HCT116 (cell line): ENCODE measurements at regions not wholly inside any gene's neighbourhood (a gene's known extent, or its start where the extent isn't known, plus 50 kb on each side); places are given as distances from the start of the nearest gene placed in this dataset.

Source experiments
- ATAC-seq: fragments of 200-7000 bp; cut with Tn5 transposase; 2 replicates; pipeline ENCODE4 v1.9.1; 2020; ENCODE audit warnings: mild to moderate bottlenecking, moderate library complexity
- BruUV-seq: library from RNA; stranded (reverse); fragments of 400-500 nt; replicated peaks from 2 replicates; lab custom pipeline; 2021; lab: Mats Ljungman, UMichigan
- CTCF ChIA-PET: fragments of 300-600 bp; sonication (Branson Sonifier 250); formaldehyde crosslinking; loops from one replicate; lab custom pipeline; 2021; ENCODE audit warnings: antibody characterized with exemption; lab: Charles Lee
- POLR2A ChIA-PET: fragments of 300-600, 350-600 bp; sonication (Branson Sonifier 250); formaldehyde crosslinking; loops from one replicate; lab custom pipeline; 2021; ENCODE audit warnings: antibody characterized with exemption; lab: Charles Lee
- RAD21 ChIA-PET, 2 experiments: fragments of 300-600 bp; sonication (Branson Sonifier 250); formaldehyde crosslinking; loops; one replicate each; lab custom pipeline; 2023; ENCODE audit warnings: low total read pairs in 2 of 2; ENCODE audit not compliant: uncharacterized antibody in 2 of 2, unreplicated experiment in 2 of 2, low non-redundant PET in 1 of 2; lab: Charles Lee
- DNase-seq: peaks from one replicate; pipeline ENCODE4 v3.0.0-alpha.2; 2010; ENCODE audit warnings: low read depth, low spot score
- H2AFZ ChIP-seq: fragments of 200-600 bp; shearing (Covaris generic), sonication (generic); 2 replicates; pipeline ENCODE4 v1.6.1; 2017; ENCODE audit warnings: low read depth, mixed run types, mixed read lengths, antibody characterized with exemption, low read length; ENCODE audit not compliant: poor library complexity, severe bottlenecking
- H3K27ac ChIP-seq: 2 replicates; pipeline ENCODE4 v1.5.1; 2012; ENCODE audit warnings: low read depth, low read length
- H3K27me3 ChIP-seq: fragments of 200-600 bp; sonication (generic); 2 replicates; pipeline ENCODE4 v1.6.1; 2016; ENCODE audit warnings: mixed run types, low read length, mixed read lengths; ENCODE audit not compliant: insufficient read depth
- H3K36me3 ChIP-seq, 2 experiments: fragments of 200-500 bp in 1 of 2; fragments of 200-600 bp in 1 of 2; sonication (Bioruptor generic) in 1 of 2; sonication (generic) in 1 of 2; 2 replicates each; pipeline versions ENCODE4 v1.5.1 to v1.6.1; 2014 to 2016; ENCODE audit warnings: low read length in 2 of 2, inconsistent platforms in 1 of 2, mixed read lengths in 1 of 2, mixed run types in 1 of 2; ENCODE audit not compliant: insufficient read depth in 2 of 2, control insufficient read depth in 1 of 2
- H3K4me1 ChIP-seq, 2 experiments: fragments of 200-600 bp in 1 of 2; sonication (generic) in 1 of 2; 2 replicates each; pipeline versions ENCODE4 v1.5.1 to v1.6.1; 2012 to 2017; ENCODE audit warnings: low read length in 2 of 2, inconsistent platforms in 1 of 2, mild to moderate bottlenecking in 1 of 2, mixed read lengths in 1 of 2, mixed run types in 1 of 2, moderate library complexity in 1 of 2; ENCODE audit not compliant: insufficient read depth in 2 of 2, control insufficient read depth in 1 of 2
- H3K4me2 ChIP-seq: fragments of 200-600 bp; sonication (generic); 2 replicates; pipeline ENCODE4 v1.6.1; 2017; ENCODE audit warnings: mixed run types, low read length, mixed read lengths
- H3K4me3 ChIP-seq, 2 experiments: fragments of 200-600 bp in 1 of 2; sonication (generic) in 1 of 2; replicated peaks in 1 of 2; 2 replicates each; pipeline ENCODE4 v1.5.1; 2011 to 2016; ENCODE audit warnings: low read length in 2 of 2, control low read depth in 1 of 2, low read depth in 1 of 2, mild to moderate bottlenecking in 1 of 2, mixed read lengths in 1 of 2, mixed run types in 1 of 2
- H3K79me2 ChIP-seq: fragments of 200-600 bp; sonication (generic); 2 replicates; pipeline ENCODE4 v1.6.1; 2017; ENCODE audit warnings: mild to moderate bottlenecking, mixed run types, low read length, moderate library complexity, mixed read lengths; ENCODE audit not compliant: insufficient read depth
- H3K9ac ChIP-seq: fragments of 200-600 bp; sonication (generic); 2 replicates; pipeline ENCODE4 v1.6.1; 2016; ENCODE audit warnings: low read length, mixed read lengths
- H3K9me2 ChIP-seq: fragments of 200-600 bp; sonication (generic), shearing (Covaris generic); 2 replicates; pipeline ENCODE4 v1.6.1; 2017; ENCODE audit warnings: mixed run types, mild to moderate bottlenecking, moderate library complexity; ENCODE audit not compliant: insufficient read depth
- H3K9me3 ChIP-seq, 2 experiments: fragments of 200-500 bp in 1 of 2; fragments of 200-600 bp in 1 of 2; sonication (Bioruptor generic) in 1 of 2; sonication (generic) in 1 of 2; 2 replicates each; pipeline ENCODE4 v1.6.1; 2014 to 2017; ENCODE audit warnings: low read length in 2 of 2, mixed read lengths in 2 of 2, inconsistent platforms in 1 of 2, low read depth in 1 of 2, mild to moderate bottlenecking in 1 of 2, mixed run types in 1 of 2, moderate library complexity in 1 of 2; ENCODE audit not compliant: control insufficient read depth in 1 of 2, insufficient read depth in 1 of 2
- H4K20me1 ChIP-seq: fragments of 200-600 bp; sonication (generic), shearing (Covaris generic); 2 replicates; pipeline ENCODE4 v1.6.1; 2017; ENCODE audit warnings: mixed run types, mild to moderate bottlenecking, moderate library complexity; ENCODE audit not compliant: insufficient read depth
- CBX3 ChIP-seq: IDR thresholded peaks from 2 replicates; pipeline ENCODE4 v1.6.1; 2012; ENCODE audit warnings: low read depth
- JUND ChIP-seq: IDR thresholded peaks from 2 replicates; pipeline ENCODE4 v1.6.1; 2012
- RAD21 ChIP-seq: IDR thresholded peaks from 2 replicates; pipeline ENCODE4 v1.6.1; 2012; ENCODE audit warnings: low read depth, mild to moderate bottlenecking
- SIN3A ChIP-seq: IDR thresholded peaks from 2 replicates; pipeline ENCODE4 v1.6.1; 2012; ENCODE audit warnings: low read depth
- SRF ChIP-seq: IDR thresholded peaks from 2 replicates; pipeline ENCODE4 v1.6.1; 2012; ENCODE audit warnings: low read depth
- intact Hi-C: fragments of 100-400 bp; cut with micrococcal nuclease; formaldehyde crosslinking; loops from 2 replicates; pipeline ENCODE4 v1.10.0; 2022
- TF ChIP-seq, protein P1 (sequence below): IDR thresholded peaks from 2 replicates; pipeline ENCODE4 v1.6.1; 2012
- TF ChIP-seq, protein P2 (sequence below): IDR thresholded peaks from 2 replicates; pipeline ENCODE4 v1.6.1; 2011; ENCODE audit warnings: mild to moderate bottlenecking, low read length, moderate library complexity; ENCODE audit not compliant: insufficient replicate concordance; ENCODE audit errors: extremely low read depth
- TF ChIP-seq, protein P3 (sequence below): IDR thresholded peaks from 2 replicates; pipeline ENCODE4 v1.6.1; 2012; ENCODE audit warnings: low read depth

DNA sequence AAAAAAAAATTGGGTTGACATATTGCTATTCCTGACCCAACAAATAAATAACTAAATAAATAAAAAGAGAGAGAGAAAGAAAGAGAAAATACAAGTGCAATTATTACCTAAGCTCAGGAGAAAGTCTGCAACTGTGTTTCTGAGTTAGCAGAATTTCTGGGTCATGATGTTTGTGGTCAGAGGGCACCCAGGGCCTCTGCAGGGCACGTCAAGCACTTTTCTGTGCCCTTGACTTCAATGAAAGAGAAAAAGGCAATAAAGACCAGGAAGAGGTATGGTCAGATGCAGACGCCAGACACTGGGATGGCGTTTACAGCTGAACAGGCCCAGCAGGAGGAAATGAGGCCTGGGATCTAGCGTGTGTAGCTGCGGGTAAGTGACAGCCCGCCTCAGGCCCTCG is 160.9 kb upstream of the GDF10 start:
- TF ChIP-seq, protein P1, sequence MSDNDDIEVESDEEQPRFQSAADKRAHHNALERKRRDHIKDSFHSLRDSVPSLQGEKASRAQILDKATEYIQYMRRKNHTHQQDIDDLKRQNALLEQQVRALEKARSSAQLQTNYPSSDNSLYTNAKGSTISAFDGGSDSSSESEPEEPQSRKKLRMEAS, result no peak
- TF ChIP-seq SRF, result no peak
- TF ChIP-seq SIN3A, result no peak
- TF ChIP-seq, protein P2, sequence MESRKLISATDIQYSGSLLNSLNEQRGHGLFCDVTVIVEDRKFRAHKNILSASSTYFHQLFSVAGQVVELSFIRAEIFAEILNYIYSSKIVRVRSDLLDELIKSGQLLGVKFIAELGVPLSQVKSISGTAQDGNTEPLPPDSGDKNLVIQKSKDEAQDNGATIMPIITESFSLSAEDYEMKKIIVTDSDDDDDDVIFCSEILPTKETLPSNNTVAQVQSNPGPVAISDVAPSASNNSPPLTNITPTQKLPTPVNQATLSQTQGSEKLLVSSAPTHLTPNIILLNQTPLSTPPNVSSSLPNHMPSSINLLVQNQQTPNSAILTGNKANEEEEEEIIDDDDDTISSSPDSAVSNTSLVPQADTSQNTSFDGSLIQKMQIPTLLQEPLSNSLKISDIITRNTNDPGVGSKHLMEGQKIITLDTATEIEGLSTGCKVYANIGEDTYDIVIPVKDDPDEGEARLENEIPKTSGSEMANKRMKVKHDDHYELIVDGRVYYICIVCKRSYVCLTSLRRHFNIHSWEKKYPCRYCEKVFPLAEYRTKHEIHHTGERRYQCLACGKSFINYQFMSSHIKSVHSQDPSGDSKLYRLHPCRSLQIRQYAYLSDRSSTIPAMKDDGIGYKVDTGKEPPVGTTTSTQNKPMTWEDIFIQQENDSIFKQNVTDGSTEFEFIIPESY, result no peak
- no peak for TF ChIP-seq RAD21
- no peak for TF ChIP-seq JUND
- TF ChIP-seq, protein P3, sequence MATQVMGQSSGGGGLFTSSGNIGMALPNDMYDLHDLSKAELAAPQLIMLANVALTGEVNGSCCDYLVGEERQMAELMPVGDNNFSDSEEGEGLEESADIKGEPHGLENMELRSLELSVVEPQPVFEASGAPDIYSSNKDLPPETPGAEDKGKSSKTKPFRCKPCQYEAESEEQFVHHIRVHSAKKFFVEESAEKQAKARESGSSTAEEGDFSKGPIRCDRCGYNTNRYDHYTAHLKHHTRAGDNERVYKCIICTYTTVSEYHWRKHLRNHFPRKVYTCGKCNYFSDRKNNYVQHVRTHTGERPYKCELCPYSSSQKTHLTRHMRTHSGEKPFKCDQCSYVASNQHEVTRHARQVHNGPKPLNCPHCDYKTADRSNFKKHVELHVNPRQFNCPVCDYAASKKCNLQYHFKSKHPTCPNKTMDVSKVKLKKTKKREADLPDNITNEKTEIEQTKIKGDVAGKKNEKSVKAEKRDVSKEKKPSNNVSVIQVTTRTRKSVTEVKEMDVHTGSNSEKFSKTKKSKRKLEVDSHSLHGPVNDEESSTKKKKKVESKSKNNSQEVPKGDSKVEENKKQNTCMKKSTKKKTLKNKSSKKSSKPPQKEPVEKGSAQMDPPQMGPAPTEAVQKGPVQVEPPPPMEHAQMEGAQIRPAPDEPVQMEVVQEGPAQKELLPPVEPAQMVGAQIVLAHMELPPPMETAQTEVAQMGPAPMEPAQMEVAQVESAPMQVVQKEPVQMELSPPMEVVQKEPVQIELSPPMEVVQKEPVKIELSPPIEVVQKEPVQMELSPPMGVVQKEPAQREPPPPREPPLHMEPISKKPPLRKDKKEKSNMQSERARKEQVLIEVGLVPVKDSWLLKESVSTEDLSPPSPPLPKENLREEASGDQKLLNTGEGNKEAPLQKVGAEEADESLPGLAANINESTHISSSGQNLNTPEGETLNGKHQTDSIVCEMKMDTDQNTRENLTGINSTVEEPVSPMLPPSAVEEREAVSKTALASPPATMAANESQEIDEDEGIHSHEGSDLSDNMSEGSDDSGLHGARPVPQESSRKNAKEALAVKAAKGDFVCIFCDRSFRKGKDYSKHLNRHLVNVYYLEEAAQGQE, result no peak
- TF ChIP-seq CBX3, result no peak
- POLR2A ChIA-PET, result no interaction called here
- Histone ChIP-seq H3K79me2 (no peaks in the 10 kb centered on the region), H2AFZ (no peak overlapping the region), H3K27ac (no peak overlapping the region), H4K20me1 (no peaks in the 10 kb centered on the region), H3K36me3 (no peaks in the 10 kb centered on the region), H3K4me2 (no peak overlapping the region), H3K9me2 (no peaks in the 10 kb centered on the region), H3K9me3 (no peaks in the 10 kb centered on the region), H3K4me1 (peaks cover 4 to 26% of the 10 kb centered on the region in 2 experiments), H3K9ac (no peak overlapping the region), H3K27me3 (no peaks in the 10 kb centered on the region), H3K4me3 (no peak overlapping the region)
- RAD21 ChIA-PET, result no interaction called here
- no TSS peak for BruUV-seq
- CTCF ChIA-PET, result no interaction called here
- intact Hi-C loops, result no loop called here
- ATAC-seq (no peak), DNase-seq (no peak)
